Amniotic epithelial cell (primary cell): ENCODE measurements at regions not wholly inside any gene's neighbourhood (a gene's known extent, or its start where the extent isn't known, plus 50 kb on each side); places are given as distances from the start of the nearest gene placed in this dataset.
"Not testable (repeated sequence)": the region's sequence is repeated elsewhere in the genome, so short reads cannot be mapped to it uniquely, and the experiment has no call there.

Experiments
- DNase-seq: peaks from one replicate; pipeline ENCODE4 v3.0.0-alpha.2; 2010; ENCODE audit warnings: low read depth

DNA sequence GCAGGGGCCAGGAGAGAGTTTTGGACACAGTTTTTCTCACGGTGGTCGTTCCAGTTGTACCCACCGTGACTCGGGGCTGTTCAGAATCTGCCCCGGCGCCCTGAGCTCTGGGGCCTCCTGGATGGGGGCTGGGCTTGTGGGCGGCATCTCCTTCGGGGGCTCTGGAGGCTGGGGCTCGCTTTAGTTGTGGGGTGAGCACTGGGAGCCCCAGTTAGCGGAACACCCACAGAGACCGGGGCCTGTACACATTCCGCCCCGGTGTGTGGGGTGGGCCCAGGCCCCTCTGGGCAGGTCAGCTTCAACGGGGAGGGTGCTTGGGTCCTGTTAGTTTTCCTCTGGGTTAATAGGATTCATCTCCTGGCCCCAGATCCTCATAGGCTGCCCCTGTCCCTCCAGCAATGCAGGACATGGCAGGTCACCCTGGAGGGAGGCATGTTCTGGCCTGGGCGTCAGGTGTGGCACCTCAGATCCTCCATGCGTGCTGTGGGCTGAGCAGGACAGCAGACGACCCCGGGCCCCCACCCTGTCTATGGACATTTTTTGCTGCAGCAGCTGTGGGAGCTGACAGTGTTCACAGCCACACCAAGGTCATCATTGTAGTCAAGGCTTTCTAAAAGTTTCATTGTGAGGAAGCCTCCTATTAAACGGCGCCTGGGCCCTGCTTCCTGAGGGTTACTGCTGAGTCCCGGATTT, 393.2 kb downstream of the TMEM121 start:
- no peak for DNase-seq

DNA sequence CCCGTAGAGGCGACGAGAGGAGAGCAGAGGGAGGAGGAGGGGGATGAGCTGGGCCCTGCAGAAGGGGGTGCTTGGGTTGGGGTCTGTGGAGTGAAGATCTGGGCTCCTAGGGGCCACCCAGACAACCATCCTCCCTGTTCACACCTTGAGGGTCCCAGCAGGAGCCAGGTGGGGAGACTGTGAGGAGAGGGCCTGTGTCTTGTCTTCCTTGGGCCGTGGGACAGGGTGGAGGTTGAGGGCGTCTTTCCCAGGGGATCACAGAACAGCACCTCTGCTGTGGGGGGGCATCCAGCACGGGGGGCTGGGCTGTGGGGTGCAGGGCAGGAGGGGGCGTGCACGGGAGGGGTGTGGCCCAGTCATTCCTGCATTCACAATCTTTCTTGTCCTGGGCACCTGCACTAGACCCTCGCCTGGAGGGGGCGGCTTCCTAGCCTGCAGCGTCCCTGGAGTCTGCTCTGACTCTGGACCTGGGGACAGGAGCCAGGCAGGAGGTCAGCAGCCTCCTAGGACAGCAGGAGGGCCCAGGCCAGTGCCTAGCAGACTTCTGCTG, 393.8 kb downstream of the TMEM121 start:
- DNase-seq, result not testable (repeated sequence)

DNA sequence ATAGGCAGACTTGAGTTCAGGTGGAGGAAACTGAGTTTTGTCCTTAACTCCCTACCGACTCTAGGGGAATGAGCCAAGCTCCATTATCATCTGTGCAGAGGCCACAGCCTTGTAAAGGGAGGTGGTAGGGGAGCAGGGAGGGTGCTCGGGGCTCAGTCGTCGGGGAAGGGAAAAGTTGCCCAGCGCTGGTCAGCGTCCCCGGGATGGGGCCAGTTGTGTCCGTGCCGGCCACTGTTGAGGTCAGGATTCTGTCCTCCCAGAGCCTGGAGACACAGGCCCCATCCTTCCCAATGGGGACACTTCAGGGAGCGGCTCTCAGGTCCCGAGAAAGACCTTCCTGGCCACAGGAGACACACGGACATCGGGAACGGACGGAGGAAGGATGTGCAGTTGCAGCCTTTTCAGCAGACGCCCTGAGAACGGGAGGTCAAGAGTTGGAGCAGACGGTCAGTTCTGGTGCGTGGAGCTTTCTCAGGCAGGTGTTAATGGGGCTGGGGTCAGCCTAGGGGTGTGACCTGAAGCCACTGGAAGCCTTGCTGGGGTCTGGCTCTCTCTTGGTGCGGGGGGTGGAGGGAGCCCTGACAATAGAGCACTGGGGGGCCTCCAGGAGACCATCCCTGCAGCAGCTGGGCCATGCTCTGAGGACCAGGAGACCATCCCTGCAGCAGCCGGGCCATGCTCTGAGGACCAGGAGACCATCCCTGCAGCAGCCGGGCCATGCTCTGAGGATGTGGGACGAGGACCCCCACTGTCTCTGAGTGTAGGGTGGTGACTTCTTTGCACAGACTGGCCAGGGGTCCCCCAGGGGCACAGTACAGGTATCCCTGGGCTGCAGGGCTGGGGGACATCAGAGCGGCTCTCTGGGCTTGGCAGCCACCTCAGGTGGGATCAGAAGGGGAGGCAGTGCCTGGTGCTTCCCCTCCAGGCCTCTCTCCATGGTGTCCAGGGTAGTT, 394.7 kb downstream of the TMEM121 start:
- DNase-seq, result not testable (repeated sequence)

DNA sequence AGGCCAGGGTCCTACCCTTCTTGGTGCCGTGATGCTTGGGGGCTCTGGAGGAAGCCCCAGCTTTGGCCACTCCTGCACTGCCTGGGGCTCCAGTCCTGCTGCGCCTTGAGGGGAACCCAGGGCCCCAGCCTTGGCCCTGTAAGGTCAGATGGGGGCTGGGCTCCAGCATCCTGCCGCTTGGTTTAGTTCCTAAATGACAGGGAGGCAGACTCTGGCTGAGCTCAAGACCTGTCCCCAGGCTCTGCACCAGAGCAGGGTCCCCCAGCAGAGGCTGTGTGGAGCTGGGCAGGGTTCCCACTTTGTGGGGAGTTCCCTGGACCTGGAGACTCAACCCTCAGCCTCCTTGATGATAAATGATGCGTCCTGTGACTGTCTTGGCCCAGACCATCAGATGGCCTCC, 395.4 kb downstream of the TMEM121 start:
- DNase-seq, result not testable (repeated sequence)

DNA sequence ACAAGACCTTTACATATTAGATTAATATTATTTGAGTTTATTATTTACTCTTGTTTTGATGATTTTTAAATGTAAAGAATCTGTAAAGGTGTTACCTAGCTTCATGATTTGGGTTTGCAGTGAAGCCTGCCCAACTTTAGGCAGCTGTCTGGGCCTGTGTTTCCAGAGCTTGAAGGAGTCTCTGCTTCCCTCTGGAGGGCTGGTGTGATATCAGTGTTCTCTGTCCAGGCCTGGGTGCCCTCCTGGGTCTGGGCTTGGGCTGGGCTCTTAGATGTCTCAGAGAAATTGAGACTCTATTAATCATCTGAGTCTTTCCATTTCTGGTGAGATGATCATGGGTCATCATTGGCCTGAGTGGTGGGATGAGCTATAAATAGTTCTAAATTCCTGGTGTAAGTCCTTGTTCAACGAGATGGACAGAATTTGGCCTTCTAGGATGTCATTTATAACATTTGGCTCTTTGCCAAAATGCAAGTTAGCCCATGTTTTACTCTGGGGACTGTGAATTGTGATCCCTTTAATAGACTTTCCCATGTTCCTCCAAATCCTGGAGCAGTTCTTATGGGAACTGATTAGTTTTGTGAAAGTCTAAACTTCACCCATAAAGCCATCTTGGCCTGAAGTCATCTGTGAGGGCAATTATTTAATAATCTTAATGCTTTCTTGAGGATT, 397.3 kb downstream of the TMEM121 start:
- not testable (repeated sequence) for DNase-seq

DNA sequence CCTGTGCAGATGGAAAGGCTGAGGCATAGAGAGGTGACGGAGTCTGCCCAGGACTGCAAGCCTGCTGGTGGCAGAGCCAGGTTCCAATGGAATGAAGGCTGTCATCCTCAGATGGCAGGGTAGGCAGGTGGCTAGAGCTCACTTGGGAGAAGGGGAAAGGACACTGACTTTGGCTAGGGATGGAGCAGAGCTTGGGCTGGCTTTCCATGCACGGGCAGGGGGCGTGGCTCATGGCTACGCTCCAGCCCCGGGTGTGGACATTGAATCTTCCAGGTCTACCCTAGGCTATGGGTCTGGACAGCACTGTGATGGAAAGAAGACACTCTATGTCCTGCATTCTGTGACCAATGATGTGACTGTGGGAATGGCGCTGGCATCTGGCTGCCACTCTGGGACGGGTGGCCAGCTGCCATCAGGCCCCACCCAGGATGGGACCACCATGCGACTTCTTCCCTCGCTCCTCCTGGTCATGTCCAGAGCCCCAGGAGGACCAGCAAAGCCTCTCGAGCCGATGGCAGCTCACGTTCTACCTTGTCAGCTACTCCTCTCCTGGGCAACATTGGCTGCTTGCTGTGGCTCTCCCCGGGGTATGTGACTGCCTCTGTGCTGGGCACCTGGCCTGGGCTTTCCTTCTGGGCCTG, 398.7 kb downstream of the TMEM121 start:
- no peak for DNase-seq

DNA sequence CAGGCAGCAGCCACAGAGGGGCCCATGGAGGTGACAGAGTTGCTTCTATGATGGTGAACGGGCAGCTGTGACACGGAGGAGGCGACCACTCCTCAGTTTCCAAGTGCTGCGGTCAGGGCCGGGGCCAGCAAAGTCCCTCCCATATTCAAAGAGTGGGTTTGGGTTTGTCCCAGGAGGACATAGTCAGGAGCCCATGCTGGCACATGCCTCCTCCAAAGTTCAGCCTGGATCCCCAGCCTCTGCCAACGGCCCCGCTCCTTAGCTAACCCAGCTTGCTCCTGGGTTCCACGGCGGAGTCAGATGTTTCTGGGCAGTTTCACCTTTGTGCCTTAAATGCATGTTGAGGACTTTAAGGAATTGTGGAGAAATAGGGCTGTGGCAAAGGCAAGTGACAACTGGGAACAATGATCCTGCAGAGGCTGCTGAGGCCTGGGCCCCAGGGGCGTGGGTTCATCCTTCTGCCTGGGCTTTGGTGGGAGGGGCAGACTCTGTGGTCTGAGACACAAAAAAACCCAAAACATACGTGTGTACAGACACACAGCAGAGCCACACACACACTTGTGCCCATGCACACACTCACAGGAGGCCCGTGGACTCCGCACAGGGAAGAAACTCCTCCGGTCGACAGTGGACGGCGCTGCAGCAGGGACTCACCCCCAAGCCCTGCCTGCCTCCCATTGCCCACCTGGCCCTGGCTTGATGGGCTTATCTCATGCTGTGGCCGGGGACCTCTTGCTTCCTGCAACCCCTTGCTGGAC, 399.4 kb downstream of the TMEM121 start:
- no peak for DNase-seq

DNA sequence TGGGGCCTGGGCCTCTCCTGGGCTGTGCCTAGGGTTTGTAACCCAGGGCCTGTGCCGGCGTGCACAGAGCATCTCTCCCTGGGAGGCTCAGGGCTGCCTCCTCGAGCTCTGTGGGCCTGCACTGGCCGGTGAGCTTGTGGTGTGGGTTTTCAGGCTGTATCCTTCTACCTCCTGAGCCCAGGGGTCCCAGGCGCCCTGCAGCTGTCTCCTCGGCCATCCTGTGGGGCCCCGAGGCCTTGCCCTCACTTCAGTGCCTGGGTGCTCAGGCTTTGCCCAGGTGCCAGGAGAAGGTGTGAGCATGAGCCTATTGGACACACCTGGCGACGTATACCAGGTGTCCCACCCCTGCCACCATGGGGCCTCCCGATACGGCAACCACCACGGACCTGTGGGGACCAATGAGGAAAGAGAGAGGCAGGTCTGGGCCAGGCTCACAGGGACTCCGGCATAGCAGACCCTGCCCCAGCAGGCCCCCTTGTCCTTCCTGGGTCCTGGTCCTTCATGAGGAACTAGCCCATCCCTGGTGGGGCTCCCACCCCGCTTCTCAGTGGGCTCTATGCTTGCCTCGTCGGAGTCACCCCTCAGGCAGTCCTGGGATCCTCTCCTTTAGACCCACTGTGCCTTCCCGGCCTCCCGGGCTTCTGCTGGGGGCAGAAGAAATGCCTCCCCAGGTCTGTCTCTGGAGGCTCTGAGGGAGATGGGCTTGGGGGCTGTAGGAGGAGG, 400.2 kb downstream of the TMEM121 start:
- no peak for DNase-seq

DNA sequence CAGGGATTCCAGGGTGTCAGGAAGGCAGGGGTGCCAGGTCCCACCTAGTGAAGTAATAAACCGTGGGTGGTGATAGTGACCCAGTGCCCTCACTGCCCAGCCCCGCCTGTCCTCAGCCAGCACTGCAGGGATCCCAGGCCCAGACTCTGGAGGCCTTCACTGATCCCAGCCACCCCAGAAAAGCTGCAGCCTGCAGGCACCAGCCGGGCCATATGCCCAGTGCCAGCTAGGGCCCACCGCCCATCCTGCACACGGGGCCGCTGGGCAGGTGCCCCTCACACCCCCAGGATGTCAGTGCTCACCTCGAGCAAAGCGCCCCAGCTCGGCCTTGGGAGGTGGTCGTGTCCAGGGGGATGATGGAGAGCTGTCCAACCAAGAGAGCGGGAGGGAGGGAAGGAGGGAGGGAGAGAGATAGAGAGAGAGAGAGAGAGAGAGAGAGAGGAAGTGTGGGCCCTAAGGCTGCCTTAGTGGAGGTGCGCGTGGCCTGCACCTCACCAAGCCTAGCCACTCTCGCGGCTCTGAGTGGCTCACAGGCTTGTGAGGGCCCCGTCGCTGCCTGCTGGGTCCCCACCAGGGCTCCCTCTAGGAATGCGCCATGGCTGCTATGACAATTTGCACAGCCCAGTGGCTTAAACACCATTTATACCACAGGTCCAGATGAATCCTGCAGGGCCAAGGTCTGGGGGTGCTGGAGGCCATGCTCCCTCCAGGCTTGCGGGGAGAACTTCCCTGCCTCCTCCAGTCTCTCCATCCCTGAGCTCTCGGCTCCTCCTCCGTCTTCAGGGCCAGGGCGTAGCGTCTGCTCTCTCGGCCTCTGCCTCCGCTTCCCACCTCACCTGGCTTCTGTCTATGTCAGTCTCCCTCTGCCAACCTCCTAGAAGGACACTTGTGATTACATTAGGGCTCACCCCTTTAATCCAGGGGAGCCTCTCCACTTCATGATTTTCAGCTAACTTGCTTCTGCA, 401.0 kb downstream of the TMEM121 start:
- no peak for DNase-seq

DNA sequence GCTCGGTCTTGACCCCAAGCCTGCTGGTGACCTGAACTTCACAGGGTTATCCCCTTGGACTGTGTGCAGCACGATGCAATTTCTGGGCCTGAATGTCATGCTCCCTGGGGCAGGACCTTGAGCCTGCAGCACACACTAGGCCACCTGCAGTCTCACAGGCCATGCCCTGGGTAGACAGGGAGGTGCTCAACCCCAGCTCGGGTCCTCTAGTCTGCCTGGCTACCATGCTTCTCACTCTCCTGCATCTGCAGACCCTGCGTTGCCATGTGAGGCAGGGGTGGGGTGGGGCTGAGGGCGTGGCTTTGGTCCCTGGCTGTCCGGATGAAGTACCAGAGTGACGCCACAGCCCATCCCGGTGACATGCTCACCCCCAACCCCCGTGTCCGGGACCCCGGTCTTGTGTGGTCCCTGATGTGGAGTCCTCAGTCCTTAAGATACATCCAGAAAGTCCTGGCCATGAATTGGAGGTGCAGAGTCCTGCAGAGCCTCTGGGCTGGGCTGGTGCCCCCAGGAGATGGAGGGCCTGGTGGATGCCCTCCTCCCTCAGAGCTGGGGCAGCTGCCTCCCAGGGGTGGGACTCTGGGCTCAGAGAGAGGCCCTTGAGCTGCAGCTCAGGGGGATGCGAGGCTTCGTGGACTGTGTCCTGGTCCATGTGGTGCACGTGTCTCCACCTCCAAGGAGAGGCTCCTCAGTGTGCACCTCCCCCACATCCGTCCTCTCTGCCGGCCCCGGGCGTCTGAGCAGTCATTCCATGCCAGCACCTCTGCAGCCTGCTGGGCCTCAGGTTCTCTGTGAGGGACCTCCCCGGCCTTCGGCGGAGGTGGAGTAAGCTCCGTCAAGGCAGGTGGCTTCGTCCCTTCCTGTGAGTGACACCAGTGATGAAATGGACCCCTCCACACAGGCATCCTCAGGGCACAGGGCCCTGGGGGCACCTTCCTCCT, 402.1 kb downstream of the TMEM121 start:
- not testable (repeated sequence) for DNase-seq

DNA sequence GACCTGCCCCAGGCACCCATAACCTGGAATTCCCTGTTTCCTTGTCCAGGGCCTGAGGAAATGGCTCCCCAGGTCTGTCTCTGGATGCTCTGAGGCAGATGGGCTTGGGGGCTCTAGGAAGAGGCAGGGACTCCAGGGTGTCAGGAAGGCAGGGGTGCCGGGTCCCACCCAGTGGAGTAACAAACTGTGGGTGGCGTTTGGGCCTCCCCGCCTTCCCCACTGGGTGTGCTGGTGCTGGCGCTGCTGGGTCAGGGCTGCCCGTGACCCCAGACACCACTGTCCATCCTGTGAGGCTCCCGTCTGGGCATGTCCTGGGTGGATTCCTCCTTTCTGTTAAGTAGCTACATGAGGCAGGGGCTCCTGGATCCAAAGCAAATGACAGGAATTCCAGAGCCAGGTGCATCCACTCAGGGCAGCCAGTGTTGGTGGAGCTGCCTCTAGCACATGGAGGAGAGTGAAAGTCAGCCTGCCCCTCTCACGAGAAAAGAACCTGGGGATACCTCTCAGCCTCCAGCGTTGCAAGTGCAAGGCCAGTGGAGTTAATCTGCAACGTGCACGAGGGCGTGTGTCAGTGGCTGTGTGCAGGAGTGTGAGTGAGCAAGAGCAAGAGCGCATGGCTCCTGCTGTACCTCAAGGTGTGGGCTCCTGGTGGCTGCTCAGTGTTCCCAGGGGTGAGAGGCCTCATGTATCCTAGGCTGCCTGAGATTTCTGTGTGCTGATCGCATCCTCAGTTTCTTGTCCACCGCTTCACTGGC, 403.1 kb downstream of the TMEM121 start:
- DNase-seq, result no peak

DNA sequence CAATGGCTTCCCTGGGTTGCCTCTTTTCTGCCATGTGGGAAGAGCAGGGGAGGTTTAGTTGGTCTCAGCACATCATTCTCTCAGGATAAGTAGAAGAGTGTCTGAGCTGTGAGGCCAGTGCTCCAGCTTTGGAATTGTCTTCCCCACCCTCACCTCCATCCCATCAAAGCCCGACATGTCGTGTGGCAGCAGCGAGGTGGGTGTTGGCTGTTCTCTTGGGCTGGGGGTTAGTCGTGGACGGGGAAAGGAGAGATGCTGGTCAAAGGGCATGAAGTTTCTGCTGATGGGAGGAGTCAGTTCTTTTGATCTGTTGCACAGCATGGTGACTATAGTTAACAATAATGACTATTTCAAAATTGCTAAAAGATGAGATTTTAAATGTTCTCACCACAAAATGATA, 404.2 kb downstream of the TMEM121 start:
- DNase-seq, result no peak

DNA sequence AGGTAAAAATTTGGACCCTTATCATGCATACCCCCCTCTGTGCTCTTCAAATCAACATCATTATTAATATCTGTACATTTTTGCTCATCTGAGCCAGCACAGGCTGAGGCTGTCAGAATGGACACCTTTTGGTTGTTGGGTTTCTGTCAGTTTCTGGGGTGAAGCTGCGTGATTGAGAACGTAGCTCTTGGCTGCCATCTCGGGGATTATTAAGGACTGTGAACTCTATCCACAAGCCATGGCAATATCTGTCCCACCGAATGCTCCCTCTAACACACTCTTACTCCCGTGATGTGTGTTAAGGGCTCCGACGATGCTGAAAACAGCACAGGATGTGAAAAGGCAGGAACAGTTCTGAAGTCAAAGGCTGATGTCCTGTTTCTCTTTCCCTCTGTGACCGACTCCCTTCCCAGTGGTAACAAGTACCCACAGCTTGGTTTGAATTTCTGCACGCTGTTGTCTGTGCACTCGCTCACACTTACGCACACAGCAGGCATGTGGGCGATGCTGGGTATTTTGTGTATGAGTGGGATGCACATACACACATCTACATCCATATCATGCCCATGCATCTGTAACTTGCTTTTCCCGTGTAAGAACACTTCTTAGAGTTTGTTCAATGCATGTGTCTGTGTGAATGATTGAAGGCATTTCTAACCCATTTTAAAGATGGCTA, 405.6 kb downstream of the TMEM121 start:
- DNase-seq, result no peak

DNA sequence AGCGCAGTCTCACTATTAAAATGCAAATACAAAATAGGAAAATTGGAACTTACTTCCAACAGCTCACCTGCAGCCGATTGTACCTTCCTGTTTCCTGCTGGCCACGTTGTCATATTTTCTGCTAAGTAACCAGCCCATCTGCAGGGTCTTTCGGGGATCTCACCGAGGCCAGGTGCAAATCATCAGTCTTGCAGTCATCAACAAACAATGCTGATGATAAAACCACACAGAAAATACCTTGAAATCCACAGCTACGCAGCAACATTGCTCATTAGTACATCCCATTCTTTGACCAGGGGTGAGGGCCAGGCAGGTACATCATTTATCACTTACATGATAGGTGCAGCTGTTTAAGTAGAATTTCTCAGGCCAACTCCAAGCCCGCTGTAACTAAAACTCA, 406.9 kb downstream of the TMEM121 start:
- no peak for DNase-seq

DNA sequence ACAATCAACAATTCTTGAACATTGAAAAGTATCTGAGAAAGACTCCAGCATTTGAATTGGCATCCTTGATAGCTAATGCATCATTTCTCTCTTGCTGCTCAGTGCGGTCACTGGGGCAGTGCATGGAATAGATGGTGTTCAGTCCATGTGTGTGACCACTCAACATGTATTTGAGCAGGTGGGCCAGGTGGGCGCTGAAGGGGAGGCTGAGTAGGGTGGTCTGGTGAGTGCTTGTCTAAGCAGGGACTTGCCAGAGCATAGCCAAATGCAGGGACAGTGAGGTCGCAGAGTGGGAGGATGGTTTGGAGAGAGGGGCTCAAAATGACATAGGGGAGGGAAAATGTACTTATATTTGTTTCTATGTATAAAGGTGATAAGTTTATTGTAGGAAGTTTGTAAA, 409.0 kb downstream of the TMEM121 start:
- no peak for DNase-seq

DNA sequence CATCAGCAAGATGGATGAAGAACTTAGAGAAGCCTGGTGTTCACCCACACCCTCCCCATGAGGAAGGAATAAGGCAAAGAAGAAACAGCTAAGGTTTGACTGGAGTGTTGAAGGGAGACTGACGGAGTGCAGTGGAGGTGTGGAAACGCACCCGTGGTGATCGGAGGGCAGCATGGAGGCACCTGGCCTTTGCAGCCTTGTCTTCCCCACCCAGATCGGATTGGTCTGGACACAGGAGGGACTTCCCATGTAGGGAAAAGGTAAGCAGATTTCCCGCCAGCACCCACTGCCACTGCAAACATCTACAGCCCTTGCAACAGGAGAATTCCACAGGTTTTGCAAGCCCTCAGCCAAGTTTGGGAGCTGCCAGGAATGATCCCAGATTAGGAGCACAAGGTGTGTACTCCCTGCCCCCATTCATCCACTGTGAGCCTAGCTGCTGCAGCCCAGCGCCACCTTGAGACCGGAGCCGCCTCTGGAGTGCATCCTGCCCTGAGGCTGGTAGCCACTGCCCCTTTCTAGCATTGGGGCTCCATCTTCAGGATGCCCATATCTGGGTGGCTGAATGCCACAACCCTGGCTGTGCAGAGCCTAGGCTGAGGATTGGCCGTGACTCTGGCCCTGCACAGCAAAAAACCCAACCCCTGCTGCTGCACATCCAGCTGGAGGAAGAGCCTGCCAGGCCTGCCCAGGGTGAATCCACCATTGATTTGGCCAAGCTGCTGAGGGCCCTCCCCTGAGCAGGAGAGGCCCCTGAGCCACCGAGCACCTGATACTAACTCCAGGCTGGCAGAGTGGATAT, 411.1 kb downstream of the TMEM121 start:
- no peak for DNase-seq
